GM23338 (cell line): ENCODE measurements at regions not wholly inside any gene's neighbourhood (a gene's known extent, or its start where the extent isn't known, plus 50 kb on each side); places are given as distances from the start of the nearest gene placed in this dataset.

Experiments used
- ATAC-seq: fragments of 200-7000 bp; cut with Tn5 transposase; 3 replicates; pipeline ENCODE4 v1.9.1; 2020
- DNase-seq: peaks from one replicate; pipeline ENCODE4 v3.0.0-alpha.2; 2015; ENCODE audit warnings: low spot score
- H2AFZ ChIP-seq: fragments of 200-600 bp; sonication (generic); 2 replicates; pipeline ENCODE4 v1.8.0; 2016; ENCODE audit warnings: antibody characterized with exemption, mild to moderate bottlenecking, moderate library complexity
- H3F3A ChIP-seq: fragments of 200-600 bp; sonication (generic); replicated peaks from 2 replicates; pipeline ENCODE4 v1.8.0; 2017; ENCODE audit warnings: antibody characterized with exemption, mixed run types, low read depth
- H3K27ac ChIP-seq: fragments of 200-600 bp; sonication (generic); 2 replicates; pipeline ENCODE4 v1.6.1; 2016; ENCODE audit warnings: low read depth
- H3K27me3 ChIP-seq: fragments of 200-600 bp; sonication (generic); 2 replicates; pipeline ENCODE4 v1.8.0; 2016; ENCODE audit warnings: mild to moderate bottlenecking, mixed run types, moderate library complexity; ENCODE audit not compliant: insufficient read depth
- H3K36me3 ChIP-seq: fragments of 200-600 bp; sonication (generic); 2 replicates; pipeline ENCODE4 v1.8.0; 2016; ENCODE audit warnings: mild to moderate bottlenecking; ENCODE audit not compliant: insufficient read depth
- H3K4me1 ChIP-seq: fragments of 200-600 bp; sonication (generic); 2 replicates; pipeline ENCODE4 v1.8.0; 2016; ENCODE audit warnings: mild to moderate bottlenecking, moderate library complexity; ENCODE audit not compliant: insufficient read depth
- H3K4me2 ChIP-seq: fragments of 200-600 bp; sonication (generic); 2 replicates; pipeline ENCODE4 v1.7.1; 2017; ENCODE audit warnings: mixed run types
- H3K4me3 ChIP-seq: fragments of 200-600 bp; sonication (generic); 2 replicates; pipeline ENCODE4 v1.6.1; 2016; ENCODE audit warnings: mixed run types
- H3K79me2 ChIP-seq: fragments of 200-600 bp; sonication (generic); replicated peaks from 2 replicates; pipeline ENCODE4 v1.8.0; 2017; ENCODE audit warnings: mild to moderate bottlenecking; ENCODE audit not compliant: insufficient read depth
- H3K9me2 ChIP-seq: fragments of 200-600 bp; sonication (generic); 2 replicates; pipeline ENCODE4 v1.8.0; 2017; ENCODE audit not compliant: insufficient read depth
- H4K20me1 ChIP-seq: fragments of 200-600 bp; sonication (generic); replicated peaks from 2 replicates; pipeline ENCODE4 v1.8.0; 2017; ENCODE audit warnings: mild to moderate bottlenecking; ENCODE audit not compliant: insufficient read depth
- H3K27ac Mint-ChIP-seq: 2 replicates; pipeline ENCODE4 v1.8.0; 2020; ENCODE audit warnings: inconsistent platforms, mild to moderate bottlenecking, moderate library complexity, mixed read lengths
- H3K27me3 Mint-ChIP-seq: 3 replicates; pipeline ENCODE4 v1.8.0; 2022; ENCODE audit warnings: low read depth, mild to moderate bottlenecking, moderate library complexity, mixed read lengths, inconsistent platforms; ENCODE audit not compliant: insufficient read depth, poor library complexity
- H3K36me3 Mint-ChIP-seq: 3 replicates; pipeline ENCODE4 v1.8.0; 2021; ENCODE audit warnings: low read depth, mild to moderate bottlenecking, inconsistent platforms, moderate library complexity, mixed read lengths
- H3K4me1 Mint-ChIP-seq: 3 replicates; pipeline ENCODE4 v1.8.0; 2020; ENCODE audit warnings: mild to moderate bottlenecking, inconsistent platforms, mixed read lengths
- H3K4me3 Mint-ChIP-seq: 3 replicates; pipeline ENCODE4 v1.8.0; 2021; ENCODE audit warnings: moderate library complexity, mild to moderate bottlenecking, inconsistent platforms, mixed read lengths
- H3K9me3 Mint-ChIP-seq: 3 replicates; pipeline ENCODE4 v1.8.0; 2020; ENCODE audit warnings: moderate library complexity, mild to moderate bottlenecking, inconsistent platforms, mixed read lengths
- CREB1 ChIP-seq: fragments of 250-450 bp; sonication (Bioruptor Pico); IDR thresholded peaks from 2 replicates; pipeline ENCODE4 v1.5.0; 2020; ENCODE audit warnings: low read depth, mild to moderate bottlenecking, moderate library complexity
- EZH2 ChIP-seq: fragments of 200-600 bp; sonication (generic); IDR thresholded peaks from one replicate; pipeline ENCODE4 v1.8.0; 2017; ENCODE audit warnings: antibody characterized with exemption, mild to moderate bottlenecking, low read depth; ENCODE audit not compliant: unreplicated experiment
- EZH2phosphoT487 ChIP-seq: fragments of 200-600 bp; sonication (generic); IDR thresholded peaks from one replicate; pipeline ENCODE4 v1.8.1; 2018; ENCODE audit warnings: antibody characterized with exemption; ENCODE audit not compliant: unreplicated experiment
- JUNB ChIP-seq: IDR thresholded peaks from one replicate; pipeline ENCODE4 v1.6.1; 2016; ENCODE audit warnings: antibody characterized with exemption; ENCODE audit not compliant: unreplicated experiment
- POLR2AphosphoS5 ChIP-seq: IDR thresholded peaks from 2 replicates; pipeline ENCODE4 v1.6.1; 2016; ENCODE audit warnings: antibody characterized with exemption, low read depth
- ZNF114 ChIP-seq: fragments of 250-450 bp; sonication (Bioruptor Pico); IDR thresholded peaks from 2 replicates; pipeline ENCODE4 v1.5.0; 2020; ENCODE audit warnings: mild to moderate bottlenecking, moderate library complexity
- ZNF331 ChIP-seq: fragments of 250-450 bp; sonication (Bioruptor Pico); IDR thresholded peaks from 2 replicates; pipeline ENCODE4 v1.5.0; 2020; ENCODE audit warnings: low read depth, mild to moderate bottlenecking, moderate library complexity
- TF ChIP-seq, protein P1 (sequence below), 2 experiments: fragments of 200-600 bp in 1 of 2; sonication (generic) in 1 of 2; conservative IDR thresholded peaks; 2 replicates each; pipeline versions ENCODE4 v1.5.1 to v1.6.1; 2016 to 2017; ENCODE audit warnings: antibody characterized with exemption in 2 of 2, low read depth in 2 of 2, mild to moderate bottlenecking in 2 of 2, moderate library complexity in 1 of 2
- TF ChIP-seq, protein P2 (sequence below): fragments of 250-450 bp; sonication (Bioruptor Pico); IDR thresholded peaks from 2 replicates; pipeline ENCODE4 v1.5.0; 2020; ENCODE audit warnings: mild to moderate bottlenecking, moderate library complexity

- TF ChIP-seq, protein P1, sequence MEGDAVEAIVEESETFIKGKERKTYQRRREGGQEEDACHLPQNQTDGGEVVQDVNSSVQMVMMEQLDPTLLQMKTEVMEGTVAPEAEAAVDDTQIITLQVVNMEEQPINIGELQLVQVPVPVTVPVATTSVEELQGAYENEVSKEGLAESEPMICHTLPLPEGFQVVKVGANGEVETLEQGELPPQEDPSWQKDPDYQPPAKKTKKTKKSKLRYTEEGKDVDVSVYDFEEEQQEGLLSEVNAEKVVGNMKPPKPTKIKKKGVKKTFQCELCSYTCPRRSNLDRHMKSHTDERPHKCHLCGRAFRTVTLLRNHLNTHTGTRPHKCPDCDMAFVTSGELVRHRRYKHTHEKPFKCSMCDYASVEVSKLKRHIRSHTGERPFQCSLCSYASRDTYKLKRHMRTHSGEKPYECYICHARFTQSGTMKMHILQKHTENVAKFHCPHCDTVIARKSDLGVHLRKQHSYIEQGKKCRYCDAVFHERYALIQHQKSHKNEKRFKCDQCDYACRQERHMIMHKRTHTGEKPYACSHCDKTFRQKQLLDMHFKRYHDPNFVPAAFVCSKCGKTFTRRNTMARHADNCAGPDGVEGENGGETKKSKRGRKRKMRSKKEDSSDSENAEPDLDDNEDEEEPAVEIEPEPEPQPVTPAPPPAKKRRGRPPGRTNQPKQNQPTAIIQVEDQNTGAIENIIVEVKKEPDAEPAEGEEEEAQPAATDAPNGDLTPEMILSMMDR (conservative IDR thresholded peaks at IDR 0.05; ENCODE audit: low read depth in 2 of 2) = no peak
- no peak for TF ChIP-seq JUNB
- TF ChIP-seq EZH2 = no peak
- TF ChIP-seq ZNF331 (CRISPR knock-in tag) = no peak
- TF ChIP-seq, protein P2, sequence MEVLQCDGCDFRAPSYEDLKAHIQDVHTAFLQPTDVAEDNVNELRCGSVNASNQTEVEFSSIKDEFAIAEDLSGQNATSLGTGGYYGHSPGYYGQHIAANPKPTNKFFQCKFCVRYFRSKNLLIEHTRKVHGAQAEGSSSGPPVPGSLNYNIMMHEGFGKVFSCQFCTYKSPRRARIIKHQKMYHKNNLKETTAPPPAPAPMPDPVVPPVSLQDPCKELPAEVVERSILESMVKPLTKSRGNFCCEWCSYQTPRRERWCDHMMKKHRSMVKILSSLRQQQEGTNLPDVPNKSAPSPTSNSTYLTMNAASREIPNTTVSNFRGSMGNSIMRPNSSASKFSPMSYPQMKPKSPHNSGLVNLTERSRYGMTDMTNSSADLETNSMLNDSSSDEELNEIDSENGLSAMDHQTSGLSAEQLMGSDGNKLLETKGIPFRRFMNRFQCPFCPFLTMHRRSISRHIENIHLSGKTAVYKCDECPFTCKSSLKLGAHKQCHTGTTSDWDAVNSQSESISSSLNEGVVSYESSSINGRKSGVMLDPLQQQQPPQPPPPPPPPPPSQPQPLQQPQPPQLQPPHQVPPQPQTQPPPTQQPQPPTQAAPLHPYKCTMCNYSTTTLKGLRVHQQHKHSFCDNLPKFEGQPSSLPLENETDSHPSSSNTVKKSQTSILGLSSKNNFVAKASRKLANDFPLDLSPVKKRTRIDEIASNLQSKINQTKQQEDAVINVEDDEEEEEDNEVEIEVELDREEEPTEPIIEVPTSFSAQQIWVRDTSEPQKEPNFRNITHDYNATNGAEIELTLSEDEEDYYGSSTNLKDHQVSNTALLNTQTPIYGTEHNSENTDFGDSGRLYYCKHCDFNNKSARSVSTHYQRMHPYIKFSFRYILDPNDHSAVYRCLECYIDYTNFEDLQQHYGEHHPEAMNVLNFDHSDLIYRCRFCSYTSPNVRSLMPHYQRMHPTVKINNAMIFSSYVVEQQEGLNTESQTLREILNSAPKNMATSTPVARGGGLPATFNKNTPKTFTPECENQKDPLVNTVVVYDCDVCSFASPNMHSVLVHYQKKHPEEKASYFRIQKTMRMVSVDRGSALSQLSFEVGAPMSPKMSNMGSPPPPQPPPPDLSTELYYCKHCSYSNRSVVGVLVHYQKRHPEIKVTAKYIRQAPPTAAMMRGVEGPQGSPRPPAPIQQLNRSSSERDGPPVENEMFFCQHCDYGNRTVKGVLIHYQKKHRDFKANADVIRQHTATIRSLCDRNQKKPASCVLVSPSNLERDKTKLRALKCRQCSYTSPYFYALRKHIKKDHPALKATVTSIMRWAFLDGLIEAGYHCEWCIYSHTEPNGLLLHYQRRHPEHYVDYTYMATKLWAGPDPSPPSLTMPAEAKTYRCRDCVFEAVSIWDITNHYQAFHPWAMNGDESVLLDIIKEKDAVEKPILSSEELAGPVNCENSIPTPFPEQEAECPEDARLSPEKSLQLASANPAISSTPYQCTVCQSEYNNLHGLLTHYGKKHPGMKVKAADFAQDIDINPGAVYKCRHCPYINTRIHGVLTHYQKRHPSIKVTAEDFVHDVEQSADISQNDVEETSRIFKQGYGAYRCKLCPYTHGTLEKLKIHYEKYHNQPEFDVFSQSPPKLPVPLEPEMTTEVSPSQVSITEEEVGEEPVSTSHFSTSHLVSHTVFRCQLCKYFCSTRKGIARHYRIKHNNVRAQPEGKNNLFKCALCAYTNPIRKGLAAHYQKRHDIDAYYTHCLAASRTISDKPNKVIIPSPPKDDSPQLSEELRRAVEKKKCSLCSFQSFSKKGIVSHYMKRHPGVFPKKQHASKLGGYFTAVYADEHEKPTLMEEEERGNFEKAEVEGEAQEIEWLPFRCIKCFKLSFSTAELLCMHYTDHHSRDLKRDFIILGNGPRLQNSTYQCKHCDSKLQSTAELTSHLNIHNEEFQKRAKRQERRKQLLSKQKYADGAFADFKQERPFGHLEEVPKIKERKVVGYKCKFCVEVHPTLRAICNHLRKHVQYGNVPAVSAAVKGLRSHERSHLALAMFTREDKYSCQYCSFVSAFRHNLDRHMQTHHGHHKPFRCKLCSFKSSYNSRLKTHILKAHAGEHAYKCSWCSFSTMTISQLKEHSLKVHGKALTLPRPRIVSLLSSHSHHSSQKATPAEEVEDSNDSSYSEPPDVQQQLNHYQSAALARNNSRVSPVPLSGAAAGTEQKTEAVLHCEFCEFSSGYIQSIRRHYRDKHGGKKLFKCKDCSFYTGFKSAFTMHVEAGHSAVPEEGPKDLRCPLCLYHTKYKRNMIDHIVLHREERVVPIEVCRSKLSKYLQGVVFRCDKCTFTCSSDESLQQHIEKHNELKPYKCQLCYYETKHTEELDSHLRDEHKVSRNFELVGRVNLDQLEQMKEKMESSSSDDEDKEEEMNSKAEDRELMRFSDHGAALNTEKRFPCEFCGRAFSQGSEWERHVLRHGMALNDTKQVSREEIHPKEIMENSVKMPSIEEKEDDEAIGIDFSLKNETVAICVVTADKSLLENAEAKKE (CRISPR knock-in tag) = no peak
- no peak for TF ChIP-seq POLR2AphosphoS5
Observed at GRCh38 chr3:74801924-74802323, 187.5 kb upstream of the CNTN3 start (continued).

DNA sequence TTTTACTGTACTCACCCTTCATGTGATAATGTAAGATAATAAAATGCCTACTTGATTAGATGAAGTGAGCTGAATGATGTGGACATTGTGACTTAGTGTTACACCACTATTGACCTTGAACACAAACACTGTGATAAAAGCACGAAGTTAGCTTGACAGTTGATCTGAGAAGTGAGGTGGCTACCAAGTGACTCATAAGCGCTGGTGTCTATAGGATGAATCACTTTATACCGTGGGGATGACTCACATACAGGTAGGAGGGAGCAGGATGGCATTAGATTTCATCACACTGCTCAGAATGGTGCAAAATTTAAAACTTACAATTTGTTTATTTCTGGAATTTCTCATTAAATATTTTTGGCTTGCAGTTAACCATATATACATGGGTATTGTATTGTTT is 174.7 kb upstream of the CNTN3 start:
- ATAC-seq (no peak), DNase-seq (no peak)
- Histone ChIP-seq H3K36me3 (no peaks in the 10 kb centered on the region), H3K9me2 (no peaks in the 10 kb centered on the region), H3K4me2 (no peak overlapping the region), H3K27me3 (no peaks in the 10 kb centered on the region), H2AFZ (no peak overlapping the region), H3K79me2 (no peaks in the 10 kb centered on the region), H3F3A (no peaks in the 10 kb centered on the region), H4K20me1 (no peaks in the 10 kb centered on the region), H3K4me3 (no peak overlapping the region), H3K4me1 (no peaks in the 10 kb centered on the region), H3K27ac (no peak overlapping the region)
- peaks cover 8% of the 10 kb centered on the region; the same call in 1 of the 3 replicates for H3K36me3 Mint-ChIP-seq
- no peaks in the 10 kb centered on the region for H3K27me3 Mint-ChIP-seq
- H3K9me3 Mint-ChIP-seq = peaks cover 9% of the 10 kb centered on the region
- no peak overlapping the region for H3K27ac Mint-ChIP-seq
- H3K4me1 Mint-ChIP-seq = no peaks in the 10 kb centered on the region; the same call in 2 of the 3 replicates
- no peak overlapping the region for H3K4me3 Mint-ChIP-seq
- TF ChIP-seq, protein P1 (conservative IDR thresholded peaks at IDR 0.05; ENCODE audit: low read depth in 2 of 2) = no peak
- TF ChIP-seq EZH2phosphoT487 = no peak
- no peak for TF ChIP-seq CREB1 (CRISPR knock-in tag)
- no peak for TF ChIP-seq ZNF114 (CRISPR knock-in tag)
- TF ChIP-seq ZNF331 (CRISPR knock-in tag) = no peak
